Cerebellar cortex (tissue), 1 donor: ENCODE measurements at regions not wholly inside any gene's neighbourhood (a gene's known extent, or its start where the extent isn't known, plus 50 kb on each side); places are given as distances from the start of the nearest gene placed in this dataset.

Experiments
- DNase-seq: peaks from one replicate; pipeline ENCODE4 v3.0.0-alpha.2; 2015; ENCODE audit warnings: low spot score

DNA sequence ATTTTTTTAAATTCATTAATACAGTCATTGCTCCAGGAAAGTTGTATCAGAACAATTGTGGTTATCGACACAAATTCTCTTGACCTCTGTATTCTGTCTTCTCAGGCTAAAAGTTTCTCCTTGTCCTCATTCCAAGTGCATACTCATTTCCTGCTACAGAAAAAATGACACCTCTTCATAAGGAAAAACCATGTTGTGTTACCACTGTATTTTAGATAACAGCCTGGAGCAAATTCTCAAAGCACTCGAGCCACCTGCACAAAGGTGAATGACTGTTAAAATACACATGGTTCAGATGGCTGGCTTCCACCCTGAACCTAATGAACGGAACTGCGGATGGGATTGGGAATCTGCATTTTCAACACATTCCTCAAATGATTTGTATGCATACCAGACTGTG, 586.5 kb downstream of the EPHA4 start:
- DNase-seq = no peak

DNA sequence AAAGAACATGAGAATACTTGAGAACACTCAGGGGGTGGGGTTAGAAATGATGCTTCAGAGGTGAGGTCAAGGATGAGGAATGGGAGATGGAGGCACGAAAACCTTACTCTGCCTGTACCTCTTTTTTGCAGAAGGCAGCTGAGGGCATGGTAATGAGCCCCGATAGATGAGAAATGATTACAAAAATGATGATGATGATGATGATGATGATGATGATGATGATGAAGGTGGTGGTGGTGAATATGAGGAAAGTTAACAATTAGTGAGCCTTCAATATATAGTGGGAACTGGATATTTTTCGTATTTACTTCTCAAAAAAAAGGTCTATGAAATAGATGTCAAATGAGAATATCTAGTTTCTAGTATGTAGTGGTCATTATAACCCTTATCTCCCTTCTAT, 584.3 kb downstream of the EPHA4 start:
- no peak for DNase-seq

DNA sequence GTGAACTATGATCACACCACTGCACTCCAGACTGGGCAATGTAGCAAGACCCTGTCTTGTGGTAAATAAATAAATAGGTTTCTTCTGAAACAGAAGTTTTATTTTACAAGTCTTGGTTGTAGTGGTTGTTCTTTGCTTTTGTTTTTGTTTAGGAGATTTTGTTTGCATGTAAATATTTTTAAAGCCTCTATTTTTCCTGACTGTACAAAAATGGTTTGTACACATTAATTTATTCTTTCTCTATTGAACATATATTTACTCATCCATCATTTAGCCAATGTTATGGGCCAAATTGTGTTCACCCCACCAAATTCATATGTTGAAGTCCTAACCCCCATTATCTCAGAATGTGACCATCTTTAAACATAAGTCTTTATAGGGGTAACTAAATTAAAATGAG, 580.1 kb downstream of the EPHA4 start:
- DNase-seq = no peak

DNA sequence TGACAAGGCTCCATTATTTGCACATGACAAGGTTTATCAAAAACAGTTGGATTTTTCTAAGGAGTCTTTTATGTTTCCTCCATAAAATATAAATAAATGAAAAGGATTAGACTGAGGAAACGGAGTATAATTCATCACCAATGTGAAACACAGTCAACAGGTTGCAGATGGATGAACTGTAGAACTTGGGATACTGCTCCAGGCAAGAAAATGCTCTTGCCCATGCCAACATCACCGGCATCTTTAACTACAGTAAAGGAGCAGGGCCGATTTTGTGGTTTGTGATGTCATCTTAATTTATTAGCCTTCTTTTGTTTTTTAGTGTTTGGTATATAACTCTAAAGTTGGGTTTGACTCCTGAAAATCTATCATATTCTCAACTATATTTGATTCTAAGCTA, 577.3 kb downstream of the EPHA4 start:
- DNase-seq = no peak

DNA sequence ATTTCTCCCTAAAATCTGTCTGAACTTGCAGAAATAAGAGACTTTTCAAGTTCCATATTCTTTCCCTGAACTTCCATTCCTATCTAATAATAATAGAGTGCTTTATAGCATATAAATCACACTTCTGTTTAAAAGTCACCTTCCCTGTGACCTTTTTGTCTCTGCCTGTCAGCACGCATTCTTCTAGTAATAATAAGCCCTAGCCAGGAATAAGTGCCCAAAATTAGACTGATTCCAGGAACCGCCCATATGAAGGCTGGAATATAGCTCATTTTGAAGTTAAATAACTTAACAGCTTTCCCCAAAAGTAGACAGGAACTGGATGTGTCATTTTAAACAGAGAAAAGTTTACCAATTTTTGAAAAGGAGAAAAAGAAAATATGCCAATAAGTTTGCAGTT, 576.5 kb downstream of the EPHA4 start:
- DNase-seq = no peak

DNA sequence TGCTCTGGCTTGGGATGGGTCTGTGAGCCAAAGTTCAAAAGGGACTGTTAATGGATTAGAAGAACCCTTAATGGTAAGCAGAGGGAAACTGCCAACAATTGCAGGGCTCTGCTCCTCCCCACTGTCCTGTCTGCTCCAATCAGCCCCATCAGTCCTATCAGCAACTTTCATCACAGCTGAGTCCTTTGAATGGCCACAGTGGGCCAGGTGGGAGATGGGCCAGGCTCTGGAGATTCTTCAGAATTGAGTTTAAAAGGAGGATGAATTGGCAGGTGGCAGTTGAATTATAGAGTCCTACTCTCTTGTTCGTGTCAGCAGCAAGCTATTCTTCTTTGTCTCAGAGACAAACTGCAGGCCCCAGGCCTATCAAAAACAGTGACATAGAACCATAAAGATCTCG, 573.9 kb downstream of the EPHA4 start:
- no peak for DNase-seq

DNA sequence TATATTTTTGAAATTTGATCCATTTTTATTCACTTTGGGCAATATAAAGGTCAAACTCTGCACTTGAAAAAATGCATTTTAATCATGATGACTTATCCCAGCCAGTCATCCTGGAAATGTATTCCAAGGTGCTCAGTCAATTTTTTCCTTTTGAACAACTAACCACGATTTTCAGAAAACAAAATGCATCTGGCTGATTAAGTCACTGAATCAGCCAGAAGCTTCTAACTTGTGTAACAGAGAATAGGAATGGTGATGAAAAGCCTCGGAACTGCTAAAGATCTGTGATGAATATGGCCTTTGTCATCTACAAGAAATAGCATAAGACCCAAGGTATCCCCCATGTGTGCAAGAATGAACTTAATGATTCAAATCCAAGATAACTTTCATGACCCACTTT, 572.7 kb downstream of the EPHA4 start:
- no peak for DNase-seq

DNA sequence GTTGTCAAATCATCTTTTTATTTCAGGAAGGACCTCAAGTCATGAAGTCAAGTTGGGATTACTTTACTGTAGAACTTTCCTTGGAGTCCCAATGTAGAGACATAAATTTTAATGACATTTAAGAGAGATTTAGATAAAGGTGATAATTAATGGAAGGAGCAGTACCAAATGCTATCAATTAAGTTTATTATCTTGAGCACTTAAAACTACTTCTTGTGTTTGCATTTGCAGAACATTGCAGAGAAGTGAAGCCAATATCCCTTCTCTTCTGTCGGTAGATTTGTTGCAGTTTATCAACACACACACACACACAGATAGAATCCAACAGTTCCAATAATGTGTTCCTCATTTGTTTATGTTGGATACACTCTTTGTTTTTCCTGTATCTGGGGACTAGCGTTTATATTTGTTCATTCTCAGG, 570.7 kb downstream of the EPHA4 start:
- DNase-seq = no peak

DNA sequence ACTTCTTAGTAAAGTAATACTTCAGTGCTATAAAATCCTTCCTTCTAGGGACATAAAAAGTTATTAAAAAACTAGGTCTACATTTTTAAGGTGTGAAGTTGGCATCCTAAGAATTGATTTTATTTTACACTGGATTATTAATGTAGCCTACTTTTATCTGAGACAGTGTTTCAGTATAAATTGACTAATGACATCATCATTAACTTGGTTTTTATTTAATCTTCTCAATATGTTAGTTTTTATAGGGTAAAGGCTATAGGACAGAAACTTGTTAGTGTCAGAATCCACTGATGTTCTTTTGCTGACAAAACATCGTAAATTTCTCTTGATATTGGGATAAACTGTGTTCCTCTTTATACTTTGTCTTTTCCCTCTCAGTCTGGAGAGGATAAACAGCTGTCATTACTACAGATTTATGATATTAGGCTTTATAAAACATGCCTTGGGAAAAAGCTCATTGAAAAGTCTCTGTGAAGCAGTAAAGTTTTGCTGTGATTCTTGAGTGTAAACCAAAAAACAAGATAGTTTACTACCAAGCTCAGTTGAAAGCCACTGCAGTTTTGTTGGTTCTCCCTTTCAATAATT, 569.9 kb downstream of the EPHA4 start:
- DNase-seq = no peak

DNA sequence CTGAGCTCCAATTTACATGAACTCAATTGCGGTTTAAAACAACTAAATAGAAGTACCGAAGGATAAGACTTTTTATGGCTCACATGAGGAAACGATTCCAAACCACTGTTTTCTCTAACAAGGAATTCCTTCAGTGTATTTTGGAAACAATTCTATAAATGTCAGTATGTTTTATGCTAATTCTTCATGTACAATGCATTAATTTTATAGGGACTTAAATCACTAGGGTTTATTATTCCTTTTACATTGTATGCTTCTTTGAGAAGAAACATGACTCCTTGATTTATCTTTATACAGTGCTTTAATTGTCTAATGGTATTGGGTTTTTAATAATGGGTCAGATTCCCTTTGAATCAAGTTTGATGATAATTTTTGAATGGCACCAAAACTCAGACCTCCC, 566.8 kb downstream of the EPHA4 start:
- no peak for DNase-seq

DNA sequence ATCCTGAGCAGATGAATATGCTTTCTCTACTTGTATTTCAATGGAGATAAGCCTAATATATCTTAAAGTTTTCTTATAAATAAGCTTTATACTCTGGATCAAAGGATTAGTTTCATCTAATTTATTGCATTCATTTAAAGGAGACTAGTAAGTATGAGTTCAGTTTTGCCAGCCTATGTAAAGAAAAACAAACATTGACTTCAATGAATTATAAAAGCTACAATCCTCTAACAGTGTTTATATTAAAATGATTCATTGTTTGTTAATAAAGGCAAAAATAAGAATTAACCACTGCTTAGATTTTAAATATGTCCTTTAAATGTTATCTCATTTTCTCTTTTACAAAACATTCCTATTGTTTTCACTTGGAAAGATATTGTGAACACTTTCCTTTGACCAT, 566.0 kb downstream of the EPHA4 start:
- no peak for DNase-seq

DNA sequence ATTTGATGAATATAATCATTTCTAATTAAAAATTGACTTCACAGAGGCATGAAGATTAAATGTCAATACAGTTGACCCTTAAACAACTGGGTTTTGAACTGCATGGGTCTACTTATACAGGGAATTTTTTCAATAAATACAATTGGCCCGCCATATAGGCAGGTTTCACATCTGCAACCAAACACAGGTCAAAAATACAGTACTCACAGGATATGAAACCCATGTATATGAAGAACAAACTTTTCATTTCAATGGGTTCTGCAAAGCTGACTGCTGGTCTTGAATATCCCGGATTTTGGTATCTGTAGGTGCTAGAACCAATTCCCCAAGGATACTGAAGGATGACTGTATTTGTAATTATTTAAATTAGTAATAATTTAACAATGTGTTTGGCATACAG, 555.6 kb downstream of the EPHA4 start:
- no peak for DNase-seq

DNA sequence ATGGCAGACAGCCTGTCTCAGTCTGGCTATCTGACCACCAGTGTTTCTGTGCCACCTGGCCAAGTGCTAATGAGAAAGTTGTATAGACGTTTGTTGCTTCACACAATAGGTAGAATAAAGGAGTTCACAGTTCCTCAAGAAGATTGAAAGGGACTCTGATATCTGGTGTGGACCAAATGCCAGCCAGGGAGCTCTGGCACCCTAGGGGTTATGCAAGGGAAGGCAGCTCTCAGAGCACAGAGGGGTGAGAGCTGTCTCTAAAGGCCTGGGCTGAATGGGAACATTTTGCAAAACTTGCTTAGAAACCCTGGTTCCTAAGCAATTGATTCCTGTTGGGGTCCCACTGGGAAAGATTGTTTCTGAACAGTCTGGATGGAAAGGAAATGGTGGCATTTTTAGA, 553.8 kb downstream of the EPHA4 start:
- no peak for DNase-seq

DNA sequence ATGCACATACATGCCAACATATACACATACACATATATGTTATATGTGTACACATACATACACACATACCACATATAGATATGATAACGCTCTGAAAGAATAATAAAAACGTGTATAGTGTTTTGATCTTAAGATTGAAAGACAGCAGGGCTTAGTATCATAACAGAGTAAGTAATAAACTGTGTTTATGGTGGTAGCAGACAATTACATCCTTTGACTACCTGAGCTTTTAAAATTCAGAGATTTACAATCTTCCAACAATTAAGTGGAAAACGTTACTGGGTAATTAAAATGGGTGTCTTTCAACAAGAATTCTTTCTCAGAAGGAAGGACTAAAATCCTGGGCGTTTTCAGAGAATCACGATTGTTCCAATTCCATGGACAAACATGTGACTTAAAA, 552.4 kb downstream of the EPHA4 start:
- DNase-seq = no peak

DNA sequence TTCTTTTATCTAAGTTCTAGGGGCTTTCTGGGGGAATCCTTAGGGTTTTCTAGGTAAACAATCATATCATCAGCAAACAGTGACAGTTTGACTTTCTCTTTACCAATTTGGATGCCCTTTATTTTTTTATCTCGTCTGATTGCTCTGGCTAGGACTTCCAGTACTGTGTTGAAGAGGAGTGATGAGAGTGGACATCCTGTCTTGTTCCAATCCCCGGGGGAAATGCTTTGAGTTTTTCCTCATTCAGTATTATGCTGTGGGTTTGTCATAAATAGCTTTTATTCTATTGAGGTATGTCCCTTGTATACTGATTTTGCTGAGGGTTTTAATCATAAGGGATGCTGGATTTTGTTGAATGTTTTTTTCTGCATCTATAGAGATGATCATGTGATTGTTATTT, 549.5 kb downstream of the EPHA4 start:
- no peak for DNase-seq

DNA sequence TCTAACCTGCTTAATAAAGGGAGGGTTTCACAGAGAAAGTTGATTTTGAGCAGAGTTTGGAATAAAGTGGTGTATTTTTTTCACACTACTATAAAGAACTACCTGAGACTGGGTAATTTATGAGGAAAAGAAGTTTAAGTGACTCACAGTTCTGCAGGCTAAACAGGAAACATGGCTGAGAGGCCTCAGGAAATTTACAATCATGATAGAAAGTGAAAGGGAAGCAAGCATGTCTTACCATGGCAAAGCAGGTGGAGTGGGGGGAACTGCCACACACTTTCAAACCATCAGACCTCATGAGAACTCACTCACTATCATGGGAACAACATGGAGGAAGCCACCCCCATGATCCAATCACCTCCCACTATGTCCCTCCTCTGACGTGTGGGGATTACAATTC, 546.7 kb downstream of the EPHA4 start:
- DNase-seq = no peak

DNA sequence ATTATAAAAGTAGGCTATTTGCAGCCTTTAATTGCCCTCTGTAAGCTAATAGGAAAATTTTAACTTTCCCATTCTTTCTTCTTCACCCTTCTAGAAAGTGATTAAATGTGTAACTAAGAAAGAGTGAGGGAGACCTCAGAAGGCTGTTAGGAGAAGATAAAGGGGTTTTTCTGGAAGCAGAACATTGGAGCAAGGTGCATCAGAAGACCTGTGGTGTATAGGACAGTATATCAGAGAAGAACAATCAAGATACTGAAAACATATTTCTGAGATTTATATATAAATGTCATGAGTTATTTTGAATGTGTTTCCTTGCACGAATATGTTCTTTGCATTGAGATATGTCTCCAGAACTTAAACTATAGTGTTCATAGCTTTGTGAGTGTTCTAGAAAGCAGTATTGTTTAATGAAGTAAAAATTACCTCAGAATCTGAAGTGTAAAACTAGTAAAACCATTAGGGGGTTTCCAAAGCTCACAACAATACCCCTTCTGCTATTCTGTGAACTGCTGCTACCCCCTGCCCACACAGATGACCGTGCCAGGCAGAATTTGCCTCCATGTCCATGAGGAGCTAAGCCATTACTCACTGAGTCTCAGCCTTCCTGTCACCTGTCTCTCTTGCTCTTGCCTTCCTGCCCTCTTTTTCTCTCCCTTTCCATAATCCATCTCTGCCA, 537.9 kb downstream of the EPHA4 start:
- no peak for DNase-seq

DNA sequence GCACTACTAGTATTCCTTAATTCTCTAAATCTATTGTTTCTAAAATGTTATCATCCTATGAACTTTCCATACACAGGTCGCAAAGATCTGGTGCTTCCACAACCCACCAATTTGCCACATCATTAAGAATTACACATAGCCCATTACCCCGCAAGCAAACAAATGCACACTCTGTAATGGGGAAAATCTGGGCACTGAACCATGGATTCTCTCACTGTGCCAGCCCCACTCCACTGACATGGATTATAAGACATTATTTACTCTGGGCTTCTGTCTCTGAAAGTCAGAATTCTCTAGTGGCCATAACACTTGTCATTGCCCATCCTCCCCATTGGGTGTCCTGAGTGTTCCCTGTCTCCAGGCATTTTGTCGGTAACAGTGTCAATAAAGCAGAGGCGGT, 537.1 kb downstream of the EPHA4 start:
- no peak for DNase-seq

DNA sequence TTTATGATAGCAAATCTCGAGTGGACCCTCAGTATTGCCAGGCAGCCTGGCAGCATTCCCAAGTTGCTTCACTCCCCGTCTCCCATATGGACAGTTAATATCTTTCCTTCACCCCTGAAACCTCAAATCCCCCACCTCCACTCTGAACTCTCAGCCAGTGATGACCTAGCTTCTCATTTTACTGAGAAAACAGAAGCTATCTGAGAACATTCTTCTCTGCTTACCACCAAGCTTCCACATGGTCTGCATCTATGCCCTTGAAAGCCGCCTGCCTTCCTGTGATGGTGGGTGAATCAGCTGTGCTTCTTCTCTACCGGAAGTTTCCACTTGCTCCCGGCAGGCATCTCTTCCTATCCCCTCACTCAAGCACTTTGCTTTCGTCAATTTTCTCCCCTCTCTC, 529.2 kb downstream of the EPHA4 start:
- no peak for DNase-seq

DNA sequence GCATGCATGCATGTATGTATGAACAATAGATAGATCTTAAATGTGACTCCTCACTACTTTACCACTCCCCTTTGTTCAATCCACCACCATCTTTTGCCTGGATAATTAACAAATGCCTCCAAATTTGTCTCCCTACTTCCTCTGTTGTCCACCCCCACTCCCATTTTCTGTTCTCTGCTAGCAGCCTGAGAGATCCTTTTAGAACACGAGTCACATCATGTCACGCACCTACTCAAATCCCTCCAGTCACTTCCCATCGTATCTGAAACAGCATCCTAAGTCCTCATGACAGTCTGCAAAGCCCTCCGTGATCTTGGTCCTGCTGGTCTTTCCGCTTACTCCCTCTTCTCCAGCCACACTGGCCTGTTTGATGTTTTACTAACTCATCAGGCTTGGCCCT, 527.3 kb downstream of the EPHA4 start:
- no peak for DNase-seq

DNA sequence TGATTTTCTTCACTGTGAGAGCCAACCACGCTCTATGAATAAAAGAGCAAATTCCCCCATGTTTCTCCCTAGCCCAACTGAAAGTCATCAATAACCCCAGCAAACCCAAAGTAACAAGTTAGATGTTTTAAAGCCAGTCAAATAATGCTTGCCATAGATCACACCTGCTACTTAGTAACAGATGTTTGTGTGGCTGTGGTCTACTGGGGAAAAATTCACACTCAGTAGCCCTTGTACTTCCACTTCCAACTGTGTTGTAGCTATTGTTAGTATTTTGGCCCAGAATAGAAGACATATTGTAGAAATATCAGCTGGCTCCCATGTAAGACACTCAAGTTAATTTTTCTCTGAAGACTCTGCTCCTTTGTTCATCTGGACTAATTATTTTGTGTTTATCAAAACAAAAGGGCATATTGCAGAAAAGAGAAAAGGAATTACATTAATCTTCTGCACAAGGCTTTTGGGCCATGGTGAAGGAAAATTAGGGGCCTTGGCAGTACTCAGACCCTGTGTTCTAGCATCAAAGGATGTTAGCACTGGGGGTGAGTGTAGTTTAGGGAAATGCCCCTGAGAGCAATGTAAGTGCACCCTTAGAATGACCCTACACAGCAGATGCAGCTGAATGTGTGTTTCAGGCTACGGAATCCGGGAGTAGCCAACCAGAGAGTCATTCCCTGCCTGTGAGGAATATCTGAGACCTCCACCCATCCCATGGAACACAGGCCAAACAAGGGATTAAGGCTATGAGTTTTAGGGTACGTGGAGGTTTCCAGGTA, 521.9 kb downstream of the EPHA4 start:
- peak; percentile 33 for DNase-seq

DNA sequence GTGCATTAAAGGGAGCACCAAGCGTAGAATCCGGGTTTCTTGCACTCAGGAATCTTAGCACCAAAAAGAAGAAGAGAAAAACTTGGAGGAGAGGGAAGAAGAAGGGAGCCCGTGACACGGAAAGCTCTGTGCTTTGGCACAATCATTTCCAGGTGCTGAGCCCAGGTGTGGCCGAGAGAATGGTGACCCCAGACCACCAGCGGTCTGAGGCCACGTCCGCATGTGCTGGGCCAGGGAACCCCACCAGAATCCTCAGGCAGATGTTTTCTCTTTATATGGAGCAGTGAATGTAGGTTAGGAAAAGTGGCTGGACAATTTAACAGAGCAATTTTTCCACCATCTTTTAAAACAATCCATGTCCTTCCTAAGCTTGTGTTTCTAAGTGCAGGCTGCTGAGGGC, 520.9 kb downstream of the EPHA4 start:
- no peak for DNase-seq

DNA sequence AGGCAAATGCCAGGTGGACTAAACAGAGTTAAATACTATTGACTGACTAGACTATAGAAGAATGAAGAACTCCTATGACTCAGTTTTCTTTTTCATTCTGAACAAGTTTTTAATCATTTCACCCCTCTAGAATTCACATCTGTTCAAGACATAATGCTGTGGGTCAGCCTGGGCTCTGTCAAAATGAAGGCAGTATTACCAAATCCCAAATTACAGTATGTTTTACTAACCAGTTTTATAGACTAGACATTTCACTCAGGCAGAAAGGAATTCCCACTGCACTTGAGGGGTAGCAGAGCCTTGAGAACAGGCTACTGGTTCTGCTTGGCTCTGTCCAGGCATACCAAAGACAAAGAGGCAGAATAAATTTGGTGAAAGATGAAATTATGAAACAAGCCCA, 511.7 kb downstream of the EPHA4 start:
- no peak for DNase-seq

DNA sequence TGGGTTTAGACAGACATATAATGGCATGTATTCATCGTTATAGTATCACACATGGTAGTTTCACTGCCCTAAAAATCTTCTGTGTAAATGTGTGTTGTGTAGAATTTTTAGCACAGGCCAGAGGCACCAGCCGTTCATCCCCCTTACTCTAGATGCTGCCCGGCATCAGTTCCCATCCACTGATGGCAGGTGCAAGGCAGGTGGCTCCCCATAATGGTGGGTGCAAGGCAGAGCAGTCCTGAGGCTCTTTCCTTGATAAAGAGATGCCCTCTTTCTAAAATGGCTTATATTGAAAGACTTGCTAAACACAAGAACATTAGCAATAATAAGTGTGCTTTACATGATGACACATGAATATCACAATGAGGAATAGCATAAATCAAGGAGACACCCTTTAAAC, 508.5 kb downstream of the EPHA4 start:
- no peak for DNase-seq
